ENCODE measurements at regions not wholly inside any gene's neighbourhood (a gene's known extent, or its start where the extent isn't known, plus 50 kb on each side); places are given as distances from the start of the nearest gene placed in this dataset.
"Not testable (repeated sequence)": the region's sequence is repeated elsewhere in the genome, so short reads cannot be mapped to it uniquely, and the experiment has no call there.

GRCh38 chr10:130261766-130262165 lies 125.6 kb downstream of the GLRX3 start:
- no peak for DNase-seq (ENCODE audit: low read depth)

GRCh38 chr10:130263289-130263688 lies 127.1 kb downstream of the GLRX3 start:
- DNase-seq (ENCODE audit: low read depth): no peak

- DNase-seq (ENCODE audit: low read depth): no peak
These were observed 129.4 kb downstream of the GLRX3 start for GRCh38 chr10:130265542-130265941.

- no peak for DNase-seq (ENCODE audit: low read depth)
These were observed 146.5 kb downstream of the GLRX3 start for GRCh38 chr10:130282492-130283218.

- no peak for DNase-seq (ENCODE audit: low read depth)
These were observed 147.0 kb downstream of the GLRX3 start for GRCh38 chr10:130283219-130283545.

GRCh38 chr10:130295761-130296160 lies 159.6 kb downstream of the GLRX3 start:
- not testable (repeated sequence) for DNase-seq (ENCODE audit: low read depth)

GRCh38 chr10:130300608-130301020 lies 164.4 kb downstream of the GLRX3 start:
- DNase-seq (ENCODE audit: low read depth): peak; percentile 29

- DNase-seq (ENCODE audit: low read depth): peak; percentile 48
These were observed 165.1 kb downstream of the GLRX3 start for GRCh38 chr10:130301021-130301892.

- DNase-seq (ENCODE audit: low read depth): no peak
These were observed 190.8 kb downstream of the GLRX3 start for GRCh38 chr10:130326954-130327353.

GRCh38 chr10:130329792-130330191 lies 193.6 kb downstream of the GLRX3 start:
- DNase-seq (ENCODE audit: low read depth): no peak

- DNase-seq (ENCODE audit: low read depth): no peak
These were observed 197.0 kb downstream of the GLRX3 start for GRCh38 chr10:130333185-130333584.

- DNase-seq (ENCODE audit: low read depth): no peak
These were observed 199.1 kb downstream of the GLRX3 start for GRCh38 chr10:130335336-130335735.

- no peak for DNase-seq (ENCODE audit: low read depth)
These were observed 200.6 kb downstream of the GLRX3 start for GRCh38 chr10:130336617-130337304.

GRCh38 chr10:130337305-130337640 lies 201.1 kb downstream of the GLRX3 start:
- no peak for DNase-seq (ENCODE audit: low read depth)

GRCh38 chr10:130337696-130338635 lies 201.8 kb downstream of the GLRX3 start:
- DNase-seq (ENCODE audit: low read depth): no peak

- no peak for DNase-seq (ENCODE audit: low read depth)
These were observed 202.4 kb downstream of the GLRX3 start for GRCh38 chr10:130338636-130339024.

- no peak for DNase-seq (ENCODE audit: low read depth)
These were observed 202.9 kb downstream of the GLRX3 start for GRCh38 chr10:130339091-130339490.

GRCh38 chr10:130339911-130340310 lies 203.7 kb downstream of the GLRX3 start:
- no peak for DNase-seq (ENCODE audit: low read depth)

GRCh38 chr10:130340816-130341215 lies 204.6 kb downstream of the GLRX3 start:
- no peak for DNase-seq (ENCODE audit: low read depth)

GRCh38 chr10:130341356-130341755 lies 205.2 kb downstream of the GLRX3 start:
- DNase-seq (ENCODE audit: low read depth): no peak

- no peak for DNase-seq (ENCODE audit: low read depth)
These were observed 209.5 kb downstream of the GLRX3 start for GRCh38 chr10:130345728-130346127.

GRCh38 chr10:130350996-130351395 lies 214.8 kb downstream of the GLRX3 start:
- no peak for DNase-seq (ENCODE audit: low read depth)
